HCT116 (cell line): ENCODE measurements at regions not wholly inside any gene's neighbourhood (a gene's known extent, or its start where the extent isn't known, plus 50 kb on each side); places are given as distances from the start of the nearest gene placed in this dataset.

Source experiments
- CBX3 ChIP-seq: IDR thresholded peaks from 2 replicates; pipeline ENCODE4 v1.6.1; 2012; ENCODE audit warnings: low read depth
- CTCF ChIP-seq, 3 experiments: fragments of 200-600 bp in 1 of 3; sonication (generic) in 1 of 3; IDR thresholded peaks in 2 of 3; conservative IDR thresholded peaks in 1 of 3; 2 replicates each; pipeline ENCODE4 v1.5.1; 2012 to 2017; ENCODE audit warnings: low read depth in 2 of 3, low read length in 2 of 3, antibody characterized with exemption in 1 of 3, borderline replicate concordance in 1 of 3, control low read depth in 1 of 3, mild to moderate bottlenecking in 1 of 3, mixed read lengths in 1 of 3, mixed run types in 1 of 3, moderate library complexity in 1 of 3; ENCODE audit not compliant: insufficient read depth in 1 of 3
- EGR1 ChIP-seq: IDR thresholded peaks from 2 replicates; pipeline ENCODE4 v1.6.1; 2012; ENCODE audit warnings: low read depth
- ELF1 ChIP-seq: IDR thresholded peaks from 2 replicates; pipeline ENCODE4 v1.6.1; 2012; ENCODE audit warnings: low read depth, borderline replicate concordance
- EZH2 ChIP-seq: fragments of 200-600 bp; sonication (generic); IDR thresholded peaks from 2 replicates; pipeline ENCODE4 v1.6.1; 2017; ENCODE audit warnings: antibody characterized with exemption, mixed run types
- EZH2phosphoT487 ChIP-seq: fragments of 200-600 bp; IDR thresholded peaks from 2 replicates; pipeline ENCODE4 v1.6.1; 2018; ENCODE audit warnings: antibody characterized with exemption, borderline replicate concordance
- MAX ChIP-seq: IDR thresholded peaks from 2 replicates; pipeline ENCODE4 v1.6.1; 2012
- POLR2A ChIP-seq: IDR thresholded peaks from 2 replicates; pipeline ENCODE4 v1.7.0; 2011; ENCODE audit warnings: borderline replicate concordance; ENCODE audit not compliant: insufficient read depth, insufficient read length; ENCODE audit errors: extremely low read depth
- POLR2AphosphoS5 ChIP-seq: IDR thresholded peaks from 2 replicates; pipeline ENCODE4 v1.6.1; 2011; ENCODE audit warnings: mild to moderate bottlenecking, low read depth, low read length, moderate library complexity
- REST ChIP-seq: IDR thresholded peaks from 2 replicates; pipeline ENCODE4 v1.6.1; 2012; ENCODE audit warnings: low read depth
- TCF7L2 ChIP-seq: IDR thresholded peaks from 2 replicates; pipeline ENCODE4 v1.7.0; 2011; ENCODE audit warnings: borderline replicate concordance, inconsistent platforms; ENCODE audit not compliant: insufficient read depth, insufficient read length; ENCODE audit errors: extremely low read depth
- YY1 ChIP-seq: IDR thresholded peaks from 2 replicates; pipeline ENCODE4 v1.6.1; 2011; ENCODE audit warnings: low read length, low read depth, moderate library complexity, mild to moderate bottlenecking; ENCODE audit not compliant: insufficient replicate concordance; ENCODE audit errors: extremely low read depth
- ZNF274 ChIP-seq: fragments of 200-500 bp; sonication (Bioruptor generic); IDR thresholded peaks from 2 replicates; pipeline ENCODE4 v1.6.1; 2014; ENCODE audit warnings: mild to moderate bottlenecking, low read depth, low read length, inconsistent platforms

- TF ChIP-seq CTCF (IDR thresholded peaks at IDR 0.05 in 2 of 3, conservative IDR thresholded peaks at IDR 0.05 in 1 of 3; ENCODE audit: borderline replicate concordance in 1 of 3, insufficient read depth in 1 of 3, low read depth in 2 of 3, low read length in 2 of 3): no peak
- no peak for TF ChIP-seq REST
- no peak for TF ChIP-seq POLR2A
- no peak for TF ChIP-seq EZH2
- TF ChIP-seq TCF7L2: no peak
- no peak for TF ChIP-seq EZH2phosphoT487
- no peak for TF ChIP-seq POLR2AphosphoS5
- no peak for TF ChIP-seq MAX
- no peak for TF ChIP-seq YY1
- no peak for TF ChIP-seq CBX3
- TF ChIP-seq ELF1: no peak
- no peak for TF ChIP-seq ZNF274
- TF ChIP-seq EGR1: no peak
These were observed 547.7 kb downstream of the EPM2A start for GRCh38 chr6:145187491-145188206.
